ENCODE measurements at regions not wholly inside any gene's neighbourhood (a gene's known extent, or its start where the extent isn't known, plus 50 kb on each side); places are given as distances from the start of the nearest gene placed in this dataset.
"Not testable (repeated sequence)": the region's sequence is repeated elsewhere in the genome, so short reads cannot be mapped to it uniquely, and the experiment has no call there.

DNA sequence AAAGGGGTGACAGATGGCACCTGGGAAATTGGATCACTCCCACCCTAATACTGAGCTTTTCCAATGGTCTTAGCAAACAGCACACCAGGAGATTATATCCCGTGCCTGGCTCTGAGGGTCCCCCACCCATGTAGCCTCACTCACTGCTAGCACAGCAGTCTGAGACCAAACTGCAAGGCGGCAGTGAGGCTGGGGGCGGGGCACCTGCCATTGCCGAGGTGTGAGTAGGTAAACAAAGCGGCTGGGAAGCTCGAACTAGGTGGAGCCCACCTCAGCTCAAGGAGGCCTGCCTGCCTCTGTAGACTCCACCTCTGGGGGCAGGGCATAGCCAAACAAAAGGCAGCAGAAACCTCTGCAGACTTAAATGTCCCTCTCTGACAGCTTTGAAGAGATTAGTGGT is 188.9 kb downstream of the NNT start:
- TF ChIP-seq KDM2A (CRISPR knock-in tag; IDR thresholded peaks at IDR 0.05; ENCODE audit: borderline replicate concordance, low read depth); ZMYM4 (CRISPR knock-in tag; IDR thresholded peaks at IDR 0.05); ZBTB8A (CRISPR knock-in tag; IDR thresholded peaks at IDR 0.05; ENCODE audit: borderline replicate concordance, low read depth); TAF1 (CRISPR knock-in tag; IDR thresholded peaks at IDR 0.05): not testable (repeated sequence)
- TF ChIP-seq, protein P1, sequence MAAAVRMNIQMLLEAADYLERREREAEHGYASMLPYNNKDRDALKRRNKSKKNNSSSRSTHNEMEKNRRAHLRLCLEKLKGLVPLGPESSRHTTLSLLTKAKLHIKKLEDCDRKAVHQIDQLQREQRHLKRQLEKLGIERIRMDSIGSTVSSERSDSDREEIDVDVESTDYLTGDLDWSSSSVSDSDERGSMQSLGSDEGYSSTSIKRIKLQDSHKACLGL (CRISPR knock-in tag; IDR thresholded peaks at IDR 0.05) = not testable (repeated sequence)

Data from HepG2 (cell line).